NCI-H82 treated with DMSO at 0.1 percent for 48 hours (cell line): ENCODE measurements at regions not wholly inside any gene's neighbourhood (a gene's known extent, or its start where the extent isn't known, plus 50 kb on each side); places are given as distances from the start of the nearest gene placed in this dataset.
"Not testable (repeated sequence)": the region's sequence is repeated elsewhere in the genome, so short reads cannot be mapped to it uniquely, and the experiment has no call there.

Experiments
- DNase-seq: peaks from one replicate; lab custom pipeline; 2025; ENCODE audit not compliant: unreplicated experiment; lab: John Stamatoyannopoulos, UW

GRCh38 chr17:54466875-54467274 is 433.8 kb upstream of the TOM1L1 start:
- no peak for DNase-seq

GRCh38 chr17:54482843-54483242 is 417.8 kb upstream of the TOM1L1 start:
- DNase-seq: no peak

GRCh38 chr17:54493691-54494090 is 407.0 kb upstream of the TOM1L1 start:
- no peak for DNase-seq

GRCh38 chr17:54494721-54495715 is 405.6 kb upstream of the TOM1L1 start:
- no peak for DNase-seq

- no peak for DNase-seq
These were observed 395.2 kb upstream of the TOM1L1 start for GRCh38 chr17:54505404-54505803.

GRCh38 chr17:54518706-54519105 is 381.9 kb upstream of the TOM1L1 start:
- no peak for DNase-seq

GRCh38 chr17:54521137-54521536 is 379.5 kb upstream of the TOM1L1 start:
- no peak for DNase-seq

GRCh38 chr17:54524501-54524900 is 376.2 kb upstream of the TOM1L1 start:
- no peak for DNase-seq

GRCh38 chr17:54527941-54528340 is 372.7 kb upstream of the TOM1L1 start:
- DNase-seq: no peak

GRCh38 chr17:54530398-54530797 is 370.3 kb upstream of the TOM1L1 start:
- no peak for DNase-seq

GRCh38 chr17:54536306-54536705 is 364.3 kb upstream of the TOM1L1 start:
- DNase-seq: no peak

GRCh38 chr17:54537656-54538055 is 363.0 kb upstream of the TOM1L1 start:
- no peak for DNase-seq

- no peak for DNase-seq
These were observed 356.4 kb upstream of the TOM1L1 start for GRCh38 chr17:54544249-54544648.

GRCh38 chr17:54559883-54560282 is 340.8 kb upstream of the TOM1L1 start:
- no peak for DNase-seq

- DNase-seq: no peak
These were observed 292.0 kb upstream of the TOM1L1 start for GRCh38 chr17:54608634-54609155.

GRCh38 chr17:54620399-54620978 is 280.2 kb upstream of the TOM1L1 start:
- no peak for DNase-seq

GRCh38 chr17:54623746-54624145 is 276.9 kb upstream of the TOM1L1 start:
- DNase-seq: no peak

GRCh38 chr17:54626146-54626703 is 274.4 kb upstream of the TOM1L1 start:
- DNase-seq: no peak

- not testable (repeated sequence) for DNase-seq
These were observed 261.2 kb upstream of the TOM1L1 start for GRCh38 chr17:54639426-54639825.

GRCh38 chr17:54662978-54663876 is 237.4 kb upstream of the TOM1L1 start:
- peak; percentile 67 for DNase-seq

- DNase-seq: no peak
These were observed 234.1 kb upstream of the TOM1L1 start for GRCh38 chr17:54666559-54666958.
